ENCODE measurements at regions not wholly inside any gene's neighbourhood (a gene's known extent, or its start where the extent isn't known, plus 50 kb on each side); places are given as distances from the start of the nearest gene placed in this dataset.

GRCh38 chr3:25957026-25957425 lies 167.1 kb downstream of the OXSM start:
- Histone ChIP-seq H3K36me3 (ENCODE audit: control insufficient read depth in 4 of 4, insufficient read depth in 3 of 4, low read depth in 1 of 4, low read length in 3 of 4) (no peaks in the 10 kb centered on the region), H3K4me3 (ENCODE audit: low read depth in 1 of 3, low read length in 3 of 3) (no peak overlapping the region), H3K9me3 (ENCODE audit: control insufficient read depth in 4 of 4, low read length in 3 of 4) (no peaks in the 10 kb centered on the region), H3K4me1 (ENCODE audit: control insufficient read depth in 4 of 4, insufficient read depth in 4 of 4, low read length in 3 of 4) (no peaks in the 10 kb centered on the region), H3K27me3 (ENCODE audit: control insufficient read depth in 4 of 4, insufficient read depth in 4 of 4, low read length in 3 of 4) (peaks cover 0 to 4% (median 0%) of the 10 kb centered on the region in 4 donors), H3K27ac (ENCODE audit: low read depth in 1 of 2, low read length in 2 of 2) (no peak overlapping the region), H3K9ac (ENCODE audit: low read depth in 1 of 2, low read length in 2 of 2) (no peak overlapping the region)
- no peak for TF ChIP-seq JUND (IDR thresholded peaks at IDR 0.05)
- no peak for TF ChIP-seq RXRA (IDR thresholded peaks at IDR 0.05)
- TF ChIP-seq TAF1 (conservative IDR thresholded peaks at IDR 0.05) = no peak
- DNase-seq (ENCODE audit: low spot score) = no peak

GRCh38 chr3:25960776-25961175 lies 170.9 kb downstream of the OXSM start:
- WGBS = 87% methylated on average over 1 of the region's 1 CpG

More at GRCh38 chr3:25960776-25961175, 170.9 kb downstream of the OXSM start:
- H3K9me3 ChIP-seq (ENCODE audit: control insufficient read depth in 4 of 4, low read length in 3 of 4) = no peaks in the 10 kb centered on the region
- H3K36me3 ChIP-seq (ENCODE audit: control insufficient read depth in 4 of 4, insufficient read depth in 3 of 4, low read depth in 1 of 4, low read length in 3 of 4) = no peaks in the 10 kb centered on the region
- no peak overlapping the region for H3K4me3 ChIP-seq (ENCODE audit: low read depth in 1 of 3, low read length in 3 of 3)
- no peak overlapping the region for H3K27ac ChIP-seq (ENCODE audit: low read depth in 1 of 2, low read length in 2 of 2)
- TF ChIP-seq NR2F2 (IDR thresholded peaks at IDR 0.05) (no peak), REST (IDR thresholded peaks at IDR 0.05) (no peak), HNF4A (conservative IDR thresholded peaks at IDR 0.05) (no peak), RAD21 (IDR thresholded peaks at IDR 0.05) (no peak), JUND (IDR thresholded peaks at IDR 0.05) (no peak), TAF1 (conservative IDR thresholded peaks at IDR 0.05) (no peak), EGR1 (IDR thresholded peaks at IDR 0.05; ENCODE audit: low read depth in 2 of 2) (no peak), SP1 (IDR thresholded peaks at IDR 0.05) (no peak)
- TF ChIP-seq, protein P1, sequence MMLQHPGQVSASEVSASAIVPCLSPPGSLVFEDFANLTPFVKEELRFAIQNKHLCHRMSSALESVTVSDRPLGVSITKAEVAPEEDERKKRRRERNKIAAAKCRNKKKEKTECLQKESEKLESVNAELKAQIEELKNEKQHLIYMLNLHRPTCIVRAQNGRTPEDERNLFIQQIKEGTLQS (IDR thresholded peaks at IDR 0.05) = no peak
- TF ChIP-seq, protein P2, sequence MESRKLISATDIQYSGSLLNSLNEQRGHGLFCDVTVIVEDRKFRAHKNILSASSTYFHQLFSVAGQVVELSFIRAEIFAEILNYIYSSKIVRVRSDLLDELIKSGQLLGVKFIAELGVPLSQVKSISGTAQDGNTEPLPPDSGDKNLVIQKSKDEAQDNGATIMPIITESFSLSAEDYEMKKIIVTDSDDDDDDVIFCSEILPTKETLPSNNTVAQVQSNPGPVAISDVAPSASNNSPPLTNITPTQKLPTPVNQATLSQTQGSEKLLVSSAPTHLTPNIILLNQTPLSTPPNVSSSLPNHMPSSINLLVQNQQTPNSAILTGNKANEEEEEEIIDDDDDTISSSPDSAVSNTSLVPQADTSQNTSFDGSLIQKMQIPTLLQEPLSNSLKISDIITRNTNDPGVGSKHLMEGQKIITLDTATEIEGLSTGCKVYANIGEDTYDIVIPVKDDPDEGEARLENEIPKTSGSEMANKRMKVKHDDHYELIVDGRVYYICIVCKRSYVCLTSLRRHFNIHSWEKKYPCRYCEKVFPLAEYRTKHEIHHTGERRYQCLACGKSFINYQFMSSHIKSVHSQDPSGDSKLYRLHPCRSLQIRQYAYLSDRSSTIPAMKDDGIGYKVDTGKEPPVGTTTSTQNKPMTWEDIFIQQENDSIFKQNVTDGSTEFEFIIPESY (IDR thresholded peaks at IDR 0.05) = no peak
- no peaks in the 10 kb centered on the region for H3K4me1 ChIP-seq (ENCODE audit: control insufficient read depth in 4 of 4, insufficient read depth in 4 of 4, low read length in 3 of 4)
- DNase-seq (ENCODE audit: low spot score) = no peak
- H3K27me3 ChIP-seq (ENCODE audit: control insufficient read depth in 4 of 4, insufficient read depth in 4 of 4, low read length in 3 of 4) = peaks cover 0 to 4% (median 0%) of the 10 kb centered on the region in 4 donors
- no peak overlapping the region for H3K9ac ChIP-seq (ENCODE audit: low read depth in 1 of 2, low read length in 2 of 2)

All from liver (tissue), 7 donors.